ENCODE measurements at regions not wholly inside any gene's neighbourhood (a gene's known extent, or its start where the extent isn't known, plus 50 kb on each side); places are given as distances from the start of the nearest gene placed in this dataset.
A peak's percentile ranks its signal among the peaks of the same experiment; 100 is the strongest.

DNA sequence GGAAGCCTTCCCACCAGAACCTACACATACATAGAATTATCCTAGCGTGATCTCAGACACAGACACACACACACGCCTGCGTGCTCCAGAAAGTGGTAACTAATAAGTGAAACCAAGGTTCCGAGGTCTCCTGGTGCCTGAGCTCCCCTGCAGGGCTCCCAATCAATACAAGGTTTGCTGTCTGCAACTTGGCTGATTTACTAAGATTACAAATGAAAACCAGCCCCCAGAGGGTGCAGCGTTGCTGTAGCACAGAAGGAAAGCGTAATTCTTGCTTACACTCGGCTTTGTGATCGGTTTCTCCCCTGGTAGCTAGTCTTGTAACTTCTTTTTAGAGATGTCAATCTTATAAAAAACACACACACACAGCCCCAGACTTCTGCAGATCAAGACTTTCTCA, 334.1 kb upstream of the XYLT1 start:
- DNase-seq (ENCODE audit: low read depth) = no peak

DNA sequence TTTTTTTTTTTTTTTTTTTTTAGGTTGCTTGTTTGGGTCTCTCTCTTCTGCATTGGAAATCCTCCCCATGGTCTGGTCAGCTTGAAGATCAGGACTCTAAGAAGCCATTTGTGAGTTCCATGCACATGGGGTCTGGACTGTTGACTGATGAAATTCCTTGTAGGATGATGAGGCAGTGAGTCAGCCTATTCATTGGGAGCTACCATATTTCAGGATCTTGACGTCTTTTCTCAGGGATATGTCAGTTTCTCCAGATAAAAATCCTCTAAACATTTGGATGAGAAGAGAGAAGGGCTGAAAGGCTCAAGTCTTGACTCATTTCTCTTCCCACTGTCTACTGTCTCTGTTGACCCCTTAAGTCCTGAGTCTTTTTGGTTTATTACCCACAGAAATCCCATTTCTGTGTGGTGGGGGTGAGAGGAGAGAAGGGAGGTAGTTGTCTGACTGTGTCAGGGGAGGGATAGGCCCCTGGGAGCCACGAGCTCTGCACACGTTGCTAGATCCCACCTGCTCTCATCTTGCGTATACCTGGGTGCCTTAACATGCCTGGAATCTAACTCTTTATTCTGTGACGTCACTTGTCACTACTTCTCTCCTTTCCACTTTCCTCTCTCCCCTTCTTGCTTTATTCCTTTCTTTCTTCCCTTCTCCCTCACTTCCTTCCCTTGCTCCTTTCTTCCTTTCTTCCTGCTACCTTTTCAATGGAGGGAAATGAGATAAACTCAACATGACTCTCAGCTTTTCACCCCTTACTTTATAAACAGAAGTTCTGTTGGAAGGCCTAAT, 333.1 kb upstream of the XYLT1 start:
- DNase-seq (ENCODE audit: low read depth) = peak; percentile 43

DNA sequence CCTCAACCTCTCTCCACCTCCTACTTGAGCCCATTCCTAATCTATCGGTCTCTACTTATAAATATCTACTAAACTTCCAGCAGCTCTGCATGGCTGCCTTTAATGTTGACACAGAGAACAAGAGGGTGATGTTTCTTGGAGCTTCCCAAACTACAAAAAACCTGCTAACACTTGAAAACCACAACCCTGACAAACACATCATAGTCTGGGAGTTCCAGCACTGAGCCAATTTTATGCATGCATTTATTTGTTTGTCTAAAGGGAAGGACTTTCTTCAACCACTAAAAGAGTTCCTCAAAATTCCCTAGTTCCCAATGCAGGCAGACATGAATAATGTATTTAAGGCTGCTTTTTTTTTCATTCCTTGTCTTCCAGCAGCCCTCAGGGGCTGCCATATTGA, 331.8 kb upstream of the XYLT1 start:
- DNase-seq (ENCODE audit: low read depth) = no peak

DNA sequence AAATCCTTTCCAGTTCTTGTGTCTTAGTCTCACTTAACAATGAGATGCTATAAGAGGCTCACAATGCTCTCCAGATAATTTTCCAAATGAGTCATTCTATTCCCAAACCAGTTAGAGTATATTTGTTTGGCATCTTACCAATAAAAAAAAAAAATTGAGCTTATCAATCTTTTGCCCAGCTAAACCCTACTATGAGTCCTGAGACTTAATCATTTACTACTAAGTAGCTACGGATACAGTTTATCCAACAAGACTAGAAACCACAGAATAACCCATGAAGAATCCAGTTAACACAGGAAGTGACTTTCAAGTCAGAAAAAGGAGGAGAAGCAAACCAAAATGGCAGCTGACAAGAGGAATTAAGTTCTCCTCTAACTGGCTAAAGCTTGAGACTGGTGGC, 330.3 kb upstream of the XYLT1 start:
- no peak for DNase-seq (ENCODE audit: low read depth)

DNA sequence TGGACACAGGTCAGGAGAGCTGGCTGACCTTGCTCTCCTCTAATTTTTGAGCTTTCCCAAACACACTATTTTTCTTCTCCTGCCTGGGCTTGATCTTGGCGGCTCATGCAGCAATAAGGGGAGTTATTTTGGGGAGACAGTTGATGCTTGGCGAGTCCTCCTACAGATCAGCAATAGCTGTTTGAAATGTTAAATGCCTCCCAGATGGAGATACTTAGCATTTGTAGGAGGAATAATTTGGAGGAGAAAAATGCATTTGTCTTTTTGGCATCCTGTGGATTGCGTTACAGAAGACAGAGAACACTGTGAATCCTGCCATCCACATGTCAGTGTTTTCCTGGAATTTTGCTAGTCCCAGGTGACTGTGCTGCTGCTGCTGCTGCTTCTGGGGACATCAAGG, 328.0 kb upstream of the XYLT1 start:
- no peak for DNase-seq (ENCODE audit: low read depth)

DNA sequence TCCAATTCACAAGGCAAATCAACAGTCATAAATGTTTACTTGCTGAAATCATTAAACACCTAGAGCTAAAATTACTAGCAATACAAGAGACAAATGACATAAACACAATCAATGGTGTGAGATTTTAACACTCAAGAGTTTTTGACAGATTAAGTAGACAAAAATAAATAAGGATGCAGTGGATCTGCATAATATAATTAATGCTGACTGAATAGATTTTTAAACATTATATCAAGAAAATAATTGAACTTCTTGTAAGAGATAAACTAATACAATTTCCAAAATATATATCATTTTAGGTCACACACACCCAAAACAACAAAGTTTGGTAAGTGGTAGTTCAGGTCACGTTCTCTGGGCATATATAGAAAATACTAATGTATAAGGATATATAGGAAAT, 322.6 kb upstream of the XYLT1 start:
- no peak for DNase-seq (ENCODE audit: low read depth)

DNA sequence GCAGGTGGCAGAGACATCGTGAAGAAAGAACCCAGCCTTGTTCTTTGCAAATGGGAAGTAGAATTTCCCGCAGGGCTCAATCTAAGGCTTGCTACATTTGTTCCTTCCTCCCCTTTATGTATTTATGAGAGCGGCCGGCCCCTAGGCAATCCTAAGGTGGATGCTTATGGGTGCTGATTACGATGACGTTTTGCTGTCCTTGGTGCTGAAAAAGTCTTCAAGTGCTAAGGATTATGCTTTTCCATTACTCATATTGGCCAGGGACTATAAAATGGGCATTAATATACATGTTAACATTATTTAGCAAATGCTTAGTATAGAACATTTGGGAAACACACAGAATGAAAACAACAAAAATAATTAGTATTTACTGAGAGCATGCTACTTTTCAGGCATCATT, 313.3 kb upstream of the XYLT1 start:
- no peak for DNase-seq (ENCODE audit: low read depth)

DNA sequence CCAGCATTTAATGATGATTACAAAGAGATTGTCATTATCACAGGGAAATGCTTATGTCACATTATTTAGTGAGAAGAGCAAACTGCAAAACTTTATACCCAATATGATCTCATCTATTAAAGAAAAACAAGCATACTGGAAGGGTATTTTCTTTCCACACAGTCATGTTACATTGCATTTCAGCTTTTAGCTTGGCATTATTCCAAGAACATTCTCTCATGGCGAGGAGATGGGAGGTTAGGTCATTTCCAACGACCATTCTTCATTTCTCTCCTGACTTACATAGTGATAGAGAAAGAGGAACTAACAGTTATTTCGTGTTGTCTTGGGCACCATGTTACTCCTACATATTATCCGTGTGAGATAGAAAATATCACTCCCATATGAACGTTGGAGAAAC, 309.4 kb upstream of the XYLT1 start:
- no peak for DNase-seq (ENCODE audit: low read depth)

DNA sequence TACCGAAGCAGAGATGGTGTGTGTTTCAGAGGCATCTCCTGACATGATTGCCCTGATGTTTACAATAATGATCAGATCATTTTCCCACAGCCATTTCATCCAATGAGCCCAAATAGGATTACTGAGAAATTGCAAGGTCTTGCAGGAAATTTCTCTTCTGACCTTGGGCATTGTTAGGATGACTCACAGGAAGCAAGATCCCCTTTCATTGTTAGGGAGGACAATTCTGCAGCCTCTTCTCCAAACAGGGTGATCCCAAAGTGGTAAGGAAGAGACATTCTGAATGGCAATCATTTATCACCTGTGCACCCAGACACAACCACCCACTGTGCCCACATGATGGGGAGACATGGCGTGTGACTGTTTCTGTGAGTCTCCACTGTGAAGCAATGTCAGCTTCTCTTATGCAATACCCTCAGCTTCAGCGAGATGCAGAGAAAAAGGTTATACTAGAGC, 306.7 kb upstream of the XYLT1 start:
- no peak for DNase-seq (ENCODE audit: low read depth)

DNA sequence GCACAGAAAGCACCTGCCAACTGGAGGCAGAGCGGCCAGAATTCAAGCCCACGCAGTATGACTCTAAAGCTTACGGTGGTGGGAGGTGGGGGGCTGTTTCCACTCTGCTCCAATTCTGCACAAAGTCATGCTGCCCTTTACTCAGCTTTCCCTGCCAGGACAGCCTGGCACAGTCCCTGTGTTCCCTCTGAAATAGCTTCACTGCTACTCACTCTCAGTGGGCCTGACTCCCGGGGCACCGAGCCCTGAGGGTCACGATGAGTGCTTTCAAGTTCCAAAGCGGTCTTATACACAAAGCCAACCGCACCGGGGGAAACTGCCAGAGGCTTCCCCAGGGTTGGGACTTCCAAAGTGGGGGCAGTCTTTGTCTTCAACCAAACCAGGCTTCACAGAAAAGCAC, 306.1 kb upstream of the XYLT1 start:
- DNase-seq (ENCODE audit: low read depth) = no peak

DNA sequence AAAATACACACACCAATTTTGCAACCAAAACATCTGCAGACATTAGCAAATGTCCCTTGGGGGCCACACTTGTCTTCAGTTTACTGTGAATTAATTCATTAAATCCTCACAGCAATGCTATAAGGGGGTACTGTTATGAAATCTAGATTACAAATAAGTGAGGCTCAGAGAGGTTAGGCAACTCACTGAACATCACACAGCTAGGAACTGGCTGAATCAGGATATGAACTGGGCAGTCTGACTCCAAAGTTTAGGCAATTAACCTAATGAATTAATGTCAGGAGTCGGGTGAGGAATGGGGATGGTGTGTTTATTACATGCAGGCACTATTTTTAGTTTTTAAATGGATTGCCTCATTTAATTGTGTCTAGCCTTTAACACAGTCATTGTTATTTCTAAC, 305.7 kb upstream of the XYLT1 start:
- no peak for DNase-seq (ENCODE audit: low read depth)

DNA sequence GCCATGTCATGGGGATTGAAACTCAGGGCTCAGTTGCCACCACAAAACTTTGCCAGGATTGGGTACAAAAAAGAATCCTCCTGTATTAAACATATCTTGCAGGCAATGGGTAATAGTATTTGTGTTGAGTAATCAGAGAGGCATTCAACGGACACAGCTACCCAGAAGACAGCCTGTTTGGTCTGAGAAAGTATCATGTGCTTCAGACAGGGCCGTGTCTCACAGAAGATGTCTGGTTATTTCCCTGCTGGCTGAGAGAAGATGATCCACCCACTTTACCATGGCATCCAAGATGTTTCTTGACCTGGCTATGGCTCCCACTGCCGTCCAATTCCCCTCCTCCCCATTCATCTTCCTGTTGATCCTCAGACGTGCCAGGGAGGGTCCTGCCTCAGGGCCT, 304.3 kb upstream of the XYLT1 start:
- DNase-seq (ENCODE audit: low read depth) = no peak

DNA sequence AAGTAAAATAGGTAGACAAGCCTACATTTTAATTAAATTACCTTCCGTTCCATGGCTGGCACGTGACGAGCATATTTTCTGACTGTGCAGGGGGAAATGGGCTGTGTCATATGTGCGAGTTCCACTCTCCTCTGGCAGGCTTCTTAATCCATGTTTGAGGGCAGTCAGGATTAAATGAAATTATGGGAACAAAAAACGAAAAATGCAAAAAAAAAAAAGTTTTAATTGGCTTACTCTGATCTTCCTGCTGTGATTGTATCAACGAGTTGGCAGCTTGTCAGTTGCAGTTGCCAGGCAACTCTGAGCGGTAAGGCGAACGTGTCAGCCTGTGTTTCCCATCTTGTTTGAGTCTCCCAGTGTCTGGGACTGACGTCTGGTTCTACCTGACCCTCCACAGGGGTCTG, 302.9 kb upstream of the XYLT1 start:
- no peak for DNase-seq (ENCODE audit: low read depth)

DNA sequence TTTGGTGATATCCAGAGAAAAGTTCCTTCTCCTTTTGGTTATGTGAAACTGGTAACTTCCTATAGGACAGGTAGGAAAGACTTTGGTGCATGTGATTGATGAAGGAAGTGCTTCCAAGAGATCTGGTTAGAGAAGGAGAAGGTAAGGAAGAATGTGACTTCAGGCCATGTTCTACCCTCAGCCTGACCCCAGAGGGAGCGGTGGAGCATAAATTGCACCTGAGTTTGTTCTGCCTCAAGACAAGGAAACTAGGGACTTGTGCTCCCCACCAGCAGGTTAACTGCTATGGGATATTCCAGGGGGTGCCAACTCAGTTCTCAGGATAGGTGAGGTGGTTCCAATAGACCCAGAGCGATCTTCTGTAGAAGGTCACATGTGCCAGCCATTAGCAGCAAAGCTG, 299.3 kb upstream of the XYLT1 start:
- DNase-seq (ENCODE audit: low read depth) = no peak

DNA sequence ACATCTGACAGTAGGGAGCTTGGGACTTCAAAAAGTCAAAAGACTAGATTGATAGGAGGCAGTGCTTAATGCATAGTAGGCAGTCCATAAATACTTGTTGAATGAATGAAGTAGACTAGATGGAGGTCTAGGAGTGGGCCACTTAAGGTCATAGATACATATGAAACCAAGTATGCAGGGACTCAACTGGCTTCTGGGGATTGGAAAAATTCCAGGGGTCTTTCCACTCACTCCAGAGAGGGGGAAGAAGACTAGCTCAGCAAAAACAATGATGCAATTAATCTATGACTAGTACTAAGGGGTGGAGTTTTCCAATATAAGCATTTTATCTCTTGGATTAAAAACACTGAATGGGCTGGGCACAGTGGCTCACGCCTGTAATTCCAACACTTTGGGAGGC, 298.3 kb upstream of the XYLT1 start:
- DNase-seq (ENCODE audit: low read depth) = no peak

DNA sequence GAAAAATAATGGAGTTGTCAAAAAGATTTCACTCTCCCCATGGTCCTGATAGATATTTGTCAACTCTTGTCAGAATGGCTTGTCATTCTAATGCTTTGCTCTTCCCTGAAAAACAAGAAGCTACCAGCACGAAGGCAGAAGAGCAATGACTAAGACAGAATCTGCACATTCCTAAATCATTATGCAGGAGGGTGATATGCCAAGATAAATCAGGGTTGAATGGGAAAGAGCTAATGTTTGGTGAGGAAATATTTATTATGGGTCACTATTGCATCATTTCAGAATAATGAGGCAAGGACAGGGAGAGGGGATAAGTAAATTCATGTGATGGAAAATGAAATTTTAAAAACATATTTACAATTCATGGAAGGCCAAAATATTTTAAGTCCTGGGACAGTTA, 297.5 kb upstream of the XYLT1 start:
- DNase-seq (ENCODE audit: low read depth) = peak; percentile 56

DNA sequence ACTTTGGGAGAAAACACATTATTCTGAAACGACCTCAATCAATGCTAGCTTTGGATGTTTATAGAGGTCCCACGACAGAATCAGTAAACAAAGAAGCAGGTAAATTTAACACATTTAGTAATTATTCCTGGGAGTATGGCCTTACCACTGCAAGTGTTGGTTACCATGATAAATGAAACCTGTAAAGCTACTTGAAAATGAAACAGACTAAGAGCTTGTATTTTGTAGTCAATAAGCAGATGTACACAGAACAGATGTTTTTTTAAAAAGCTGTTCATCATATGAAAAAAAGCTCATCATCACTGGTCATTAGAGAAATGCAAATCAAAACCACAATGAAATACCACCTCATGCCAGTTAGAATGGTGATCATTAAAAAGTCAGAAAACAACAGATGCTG, 295.3 kb upstream of the XYLT1 start:
- DNase-seq (ENCODE audit: low read depth) = no peak

DNA sequence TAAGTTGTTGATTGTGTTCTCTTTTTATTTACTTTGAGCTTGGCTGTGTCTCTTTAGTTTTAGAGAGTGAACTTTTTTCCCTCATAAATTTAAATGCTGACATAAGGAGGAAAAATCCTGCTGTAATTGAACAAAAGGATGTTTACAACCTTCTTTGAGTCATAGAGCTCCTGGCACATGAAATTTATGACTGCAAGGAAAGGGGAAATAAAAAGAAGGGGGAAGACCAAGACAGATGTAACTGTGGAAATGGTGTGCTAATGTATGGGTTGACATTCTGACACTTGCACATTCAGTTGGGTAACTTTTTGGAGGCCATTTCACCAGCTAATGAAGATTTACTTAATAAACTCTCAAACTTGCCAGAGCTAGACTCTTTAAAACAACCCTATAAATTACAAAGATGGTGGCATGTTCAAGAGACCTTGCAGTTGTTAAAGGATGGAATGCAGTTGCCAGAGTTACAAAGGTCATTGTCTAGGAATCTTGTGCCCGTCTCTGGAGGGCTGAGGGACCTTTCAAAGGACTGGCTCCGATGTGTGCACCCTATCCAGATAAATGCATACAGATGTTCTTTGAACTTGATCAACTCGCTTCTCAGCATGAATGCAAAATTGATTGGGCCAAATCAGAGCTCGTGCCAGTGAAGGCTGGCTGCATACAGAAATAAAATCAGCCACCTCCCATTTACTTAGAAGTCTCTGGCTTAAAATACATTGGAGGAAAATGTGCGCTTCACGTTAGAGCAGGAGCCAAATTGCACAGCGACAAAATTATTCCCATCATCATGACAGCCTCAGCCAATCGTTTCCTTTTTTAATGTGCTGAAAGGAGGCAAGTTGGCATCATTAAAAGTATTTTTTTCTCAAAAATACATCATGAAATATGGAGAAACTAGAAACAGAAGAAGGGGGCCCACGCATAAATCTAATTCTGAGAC, 289.0 kb upstream of the XYLT1 start:
- DNase-seq (ENCODE audit: low read depth) = no peak

DNA sequence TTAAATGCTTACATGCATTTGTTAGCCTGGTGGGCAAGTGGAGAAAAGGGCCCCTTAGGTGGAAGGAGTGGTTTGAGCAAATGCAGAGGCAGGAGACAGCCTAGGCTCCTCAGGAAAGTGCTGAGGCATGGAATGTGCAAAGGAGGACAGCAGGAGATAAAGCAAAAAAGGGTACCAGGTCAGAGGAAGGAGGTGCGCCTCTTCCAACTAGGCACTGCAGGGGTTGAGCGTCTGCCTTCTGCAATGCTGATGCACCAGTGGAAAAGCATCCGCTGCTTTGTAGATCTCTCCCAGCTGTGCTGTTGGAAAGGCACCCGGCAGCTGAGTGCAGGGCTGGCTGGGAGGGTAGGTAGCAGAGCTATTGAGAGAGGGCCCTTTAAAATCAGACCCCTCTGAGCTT, 287.0 kb upstream of the XYLT1 start:
- no peak for DNase-seq (ENCODE audit: low read depth)

DNA sequence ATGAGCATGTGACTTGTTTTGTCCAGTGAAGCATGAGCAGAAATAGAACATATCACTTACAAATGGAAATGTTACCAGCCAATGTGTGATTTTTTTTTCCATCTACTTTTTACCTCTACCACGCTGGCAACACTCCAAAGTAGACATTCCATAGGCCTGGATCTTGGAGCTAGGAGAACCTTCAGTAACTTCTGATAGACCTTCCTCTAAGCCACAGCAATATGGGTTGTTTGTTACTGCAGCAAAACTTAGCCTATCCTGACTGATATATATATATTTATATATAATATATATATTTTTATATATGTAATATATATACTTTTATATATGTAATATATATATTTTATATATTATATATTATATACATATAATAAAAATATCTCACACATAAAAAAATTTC, 284.4 kb upstream of the XYLT1 start:
- DNase-seq (ENCODE audit: low read depth) = no peak

DNA sequence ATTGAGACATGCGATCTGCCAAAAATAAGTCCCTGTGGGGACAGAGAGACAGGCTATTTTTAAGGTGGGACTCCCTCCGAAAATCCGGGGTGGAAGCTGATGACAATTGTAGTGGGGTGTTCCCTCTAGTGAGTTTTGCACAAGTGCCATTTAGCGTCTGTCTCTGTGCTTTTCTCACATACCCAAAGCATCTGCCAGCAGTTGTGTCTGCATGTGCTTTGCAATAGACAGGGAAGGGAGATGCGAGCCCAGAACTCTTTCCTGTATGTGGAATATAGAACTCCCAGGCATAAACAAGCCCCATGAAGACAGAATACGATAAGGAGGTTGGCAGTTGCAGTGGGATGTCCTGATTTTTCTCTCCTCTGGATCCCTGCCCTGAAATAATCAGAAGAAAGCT, 282.7 kb upstream of the XYLT1 start:
- DNase-seq (ENCODE audit: low read depth) = no peak

DNA sequence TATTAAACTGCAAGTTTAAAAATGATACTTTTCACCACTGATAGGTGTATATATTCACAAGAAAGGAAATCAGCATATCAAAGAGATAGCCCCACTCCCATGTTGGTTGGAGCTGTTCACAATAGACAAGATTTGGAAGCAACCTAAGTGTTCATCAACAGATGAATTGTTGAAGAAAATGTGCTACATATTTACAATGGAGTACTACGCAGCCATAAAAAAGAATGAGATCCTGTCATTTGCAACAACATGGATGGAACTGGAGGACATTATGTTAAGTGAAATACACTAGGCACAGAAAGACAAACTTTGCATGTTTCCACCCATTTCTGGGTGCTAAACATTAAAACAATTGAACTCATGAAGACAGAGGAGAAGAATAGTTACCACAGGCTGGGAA, 278.9 kb upstream of the XYLT1 start:
- no peak for DNase-seq (ENCODE audit: low read depth)

DNA sequence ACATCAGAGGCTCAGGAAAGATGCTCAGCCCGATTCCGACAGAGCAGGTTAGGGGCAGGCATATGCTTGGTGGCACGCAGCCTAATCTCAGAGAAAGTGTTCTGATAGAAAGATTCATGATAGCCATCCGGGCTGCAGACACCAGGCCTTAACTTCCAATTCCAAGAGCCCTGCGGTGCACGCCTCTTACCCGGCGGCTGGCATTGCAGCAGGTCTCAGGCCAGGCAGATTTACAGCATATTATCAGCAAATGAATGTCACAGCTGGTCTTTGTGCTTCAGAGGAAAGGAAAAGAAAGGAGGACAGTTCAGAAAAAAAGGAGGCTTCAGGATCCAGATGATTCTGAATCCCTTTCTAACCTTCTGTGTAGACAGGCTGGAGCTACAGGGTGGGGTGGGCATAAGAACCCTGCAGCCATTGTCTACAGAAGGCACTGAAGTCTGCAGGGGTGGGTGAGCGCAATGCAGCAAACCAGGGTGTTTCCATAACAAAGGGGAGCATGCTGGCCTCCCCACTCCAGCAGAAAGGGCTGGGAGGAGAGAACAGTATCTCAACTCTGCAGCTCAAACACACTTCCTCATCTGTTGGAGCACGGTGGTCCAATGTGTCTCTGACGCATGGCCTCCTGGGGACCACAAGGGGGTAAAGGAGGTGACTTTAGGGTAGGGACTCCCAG, 277.4 kb upstream of the XYLT1 start:
- DNase-seq (ENCODE audit: low read depth) = no peak
